Testis (tissue), 2 donors: ENCODE measurements at regions not wholly inside any gene's neighbourhood (a gene's known extent, or its start where the extent isn't known, plus 50 kb on each side); places are given as distances from the start of the nearest gene placed in this dataset.

Experiments
- POLR2A ChIP-seq: fragments of 450-650 bp; IDR thresholded peaks from one replicate; pipeline ENCODE4 v1.6.1; 2017; ENCODE audit warnings: antibody characterized with exemption, mild to moderate bottlenecking, moderate library complexity
- TF ChIP-seq, protein P1 (sequence below), 3 experiments: fragments of 450-650 bp in 2 of 3; fragments of 200-600 bp in 1 of 3; sonication (generic) in 1 of 3; IDR thresholded peaks; one replicate each; pipeline ENCODE4 v1.5.1; 2016 to 2019; ENCODE audit warnings: antibody characterized with exemption in 3 of 3, mild to moderate bottlenecking in 2 of 3, moderate library complexity in 1 of 3

DNA sequence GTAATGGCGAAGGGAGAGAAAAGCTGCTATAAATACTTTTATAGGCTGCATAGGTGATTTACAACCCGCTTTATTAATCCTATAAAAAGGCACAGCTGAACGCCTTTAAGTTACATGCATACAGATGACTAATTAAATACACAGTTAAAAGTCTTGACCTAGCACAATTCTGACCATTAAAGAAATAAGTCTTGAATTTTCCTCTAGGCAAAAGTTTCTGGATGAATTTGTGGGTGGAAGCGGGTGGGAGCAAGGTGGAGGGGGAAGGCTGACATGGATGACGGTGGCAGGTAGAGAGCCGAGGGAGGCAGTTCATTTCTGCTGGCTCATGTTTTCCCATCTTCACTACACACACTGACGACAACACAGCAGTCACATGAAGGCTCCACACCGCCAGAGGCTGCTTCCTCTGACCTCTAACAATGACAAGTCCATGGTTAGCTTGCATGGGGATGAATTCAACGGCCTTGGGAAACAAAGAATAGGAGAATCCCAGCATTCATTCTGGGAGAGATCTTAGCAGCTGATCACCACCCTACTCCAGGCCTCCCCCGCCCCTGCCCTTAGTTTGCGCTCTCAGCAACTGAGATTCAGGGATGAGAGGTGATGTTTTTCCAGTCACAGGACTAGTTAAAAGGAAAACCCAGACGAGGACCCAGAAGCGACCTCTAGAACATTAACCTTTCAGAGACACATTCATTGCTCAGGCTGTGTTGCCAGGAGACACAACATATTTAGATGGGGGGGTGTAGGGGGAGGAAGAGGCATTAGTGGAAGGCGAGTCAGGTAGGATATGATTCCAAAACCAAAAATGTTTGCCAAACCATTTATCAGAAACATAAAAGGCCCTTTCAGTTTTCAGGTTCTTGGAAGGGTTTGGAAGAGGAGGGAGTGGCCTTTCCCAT is 329.3 kb downstream of the PIK3R1 start:
- TF ChIP-seq POLR2A = no peak
- TF ChIP-seq, protein P1, sequence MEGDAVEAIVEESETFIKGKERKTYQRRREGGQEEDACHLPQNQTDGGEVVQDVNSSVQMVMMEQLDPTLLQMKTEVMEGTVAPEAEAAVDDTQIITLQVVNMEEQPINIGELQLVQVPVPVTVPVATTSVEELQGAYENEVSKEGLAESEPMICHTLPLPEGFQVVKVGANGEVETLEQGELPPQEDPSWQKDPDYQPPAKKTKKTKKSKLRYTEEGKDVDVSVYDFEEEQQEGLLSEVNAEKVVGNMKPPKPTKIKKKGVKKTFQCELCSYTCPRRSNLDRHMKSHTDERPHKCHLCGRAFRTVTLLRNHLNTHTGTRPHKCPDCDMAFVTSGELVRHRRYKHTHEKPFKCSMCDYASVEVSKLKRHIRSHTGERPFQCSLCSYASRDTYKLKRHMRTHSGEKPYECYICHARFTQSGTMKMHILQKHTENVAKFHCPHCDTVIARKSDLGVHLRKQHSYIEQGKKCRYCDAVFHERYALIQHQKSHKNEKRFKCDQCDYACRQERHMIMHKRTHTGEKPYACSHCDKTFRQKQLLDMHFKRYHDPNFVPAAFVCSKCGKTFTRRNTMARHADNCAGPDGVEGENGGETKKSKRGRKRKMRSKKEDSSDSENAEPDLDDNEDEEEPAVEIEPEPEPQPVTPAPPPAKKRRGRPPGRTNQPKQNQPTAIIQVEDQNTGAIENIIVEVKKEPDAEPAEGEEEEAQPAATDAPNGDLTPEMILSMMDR (IDR thresholded peaks at IDR 0.05) = no peak
